HepG2 (cell line): ENCODE measurements at regions not wholly inside any gene's neighbourhood (a gene's known extent, or its start where the extent isn't known, plus 50 kb on each side); places are given as distances from the start of the nearest gene placed in this dataset.

ENCODE experiments used
- ATF4 ChIP-seq, 2 experiments: fragments of 450-650 bp in 1 of 2; sonication (generic) in 1 of 2; formaldehyde crosslinking; IDR thresholded peaks; 2 replicates each; pipeline versions ENCODE4 v1.5.0 to v1.8.0; 2020 to 2022; ENCODE audit warnings: mild to moderate bottlenecking in 1 of 2, missing genetic modification reagents in 1 of 2
- NFAT5 ChIP-seq: sonication (generic); formaldehyde crosslinking; IDR thresholded peaks from 2 replicates; pipeline ENCODE4 v1.4.0; 2020; ENCODE audit warnings: missing genetic modification reagents
- PLRG1 ChIP-seq: fragments of 450-650 bp; conservative IDR thresholded peaks from 2 replicates; pipeline ENCODE4 v1.6.1; 2016
- RELA ChIP-seq: sonication (generic); formaldehyde crosslinking; IDR thresholded peaks from 2 replicates; pipeline ENCODE4 v1.4.0; 2020; ENCODE audit warnings: missing genetic modification reagents
- ZBTB39 ChIP-seq: sonication (generic); formaldehyde crosslinking; IDR thresholded peaks from 2 replicates; pipeline ENCODE4 v1.5.0; 2020; ENCODE audit warnings: missing genetic modification reagents
- ZNF343 ChIP-seq: sonication (generic); formaldehyde crosslinking; IDR thresholded peaks from 2 replicates; pipeline ENCODE4 v1.4.0; 2020; ENCODE audit warnings: mild to moderate bottlenecking, missing genetic modification reagents

GRCh38 chr6:168849459-168849858, 404.2 kb downstream of the THBS2 start (continued):
- TF ChIP-seq ATF4 (CRISPR knock-in tag; IDR thresholded peaks at IDR 0.05): no peak
- no peak for TF ChIP-seq PLRG1
- TF ChIP-seq ZNF343 (CRISPR knock-in tag): no peak
- TF ChIP-seq RELA: no peak
- TF ChIP-seq ZBTB39 (CRISPR knock-in tag): no peak
- no peak for TF ChIP-seq NFAT5 (CRISPR knock-in tag)
